ENCODE measurements at regions not wholly inside any gene's neighbourhood (a gene's known extent, or its start where the extent isn't known, plus 50 kb on each side); places are given as distances from the start of the nearest gene placed in this dataset.
"Not testable (repeated sequence)": the region's sequence is repeated elsewhere in the genome, so short reads cannot be mapped to it uniquely, and the experiment has no call there.

- not testable (repeated sequence) for H3K36me3 ChIP-seq (ENCODE audit: control insufficient read depth, insufficient read depth, low read length); H3K4me3 ChIP-seq (ENCODE audit: low read depth, low read length); H3K4me1 ChIP-seq (ENCODE audit: control insufficient read depth, insufficient read depth, low read length); H3K27me3 ChIP-seq (ENCODE audit: control insufficient read depth, insufficient read depth, low read length); H3K9me3 ChIP-seq (ENCODE audit: control insufficient read depth, insufficient read depth, low read length); H3K9ac ChIP-seq (ENCODE audit: low read depth, low read length)
These were observed 206.4 kb upstream of the GJE1 start for GRCh38 chr6:141926200-141926900.

- H3K9ac ChIP-seq (ENCODE audit: low read depth, low read length) = no peak overlapping the region
These were observed 207.7 kb upstream of the GJE1 start for GRCh38 chr6:141925001-141925400.

DNA sequence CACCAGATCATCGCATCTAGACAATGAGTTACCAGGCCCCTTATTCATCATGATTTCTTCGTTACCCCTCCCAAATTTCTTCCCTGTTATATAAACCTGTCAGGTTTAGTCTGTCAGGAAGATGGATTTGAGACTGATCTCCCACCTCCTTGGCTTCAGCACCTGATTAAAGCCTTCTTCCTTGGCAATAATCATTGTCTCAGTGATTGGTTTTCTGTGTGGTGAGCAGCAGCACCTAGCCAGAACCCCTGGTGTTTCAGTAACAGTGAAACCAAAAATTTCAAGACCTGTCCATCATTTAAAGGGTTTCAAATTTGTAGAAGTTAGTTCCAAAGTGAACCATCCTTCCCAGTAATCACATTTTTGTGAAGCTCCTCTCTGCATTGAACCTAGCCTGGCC, 209.8 kb upstream of the GJE1 start:
- no peaks in the 10 kb centered on the region for H3K4me1 ChIP-seq (ENCODE audit: control insufficient read depth, insufficient read depth, low read length)
- H3K9me3 ChIP-seq (ENCODE audit: control insufficient read depth, insufficient read depth, low read length) = no peaks in the 10 kb centered on the region
- H3K36me3 ChIP-seq (ENCODE audit: control insufficient read depth, insufficient read depth, low read length) = no peaks in the 10 kb centered on the region
- no peaks in the 10 kb centered on the region for H3K27me3 ChIP-seq (ENCODE audit: control insufficient read depth, insufficient read depth, low read length)
- H3K4me3 ChIP-seq (ENCODE audit: low read depth, low read length) = no peak overlapping the region
- no peak overlapping the region for H3K9ac ChIP-seq (ENCODE audit: low read depth, low read length)

More at GRCh38 chr6:141925001-141925400, 207.7 kb upstream of the GJE1 start:
- no peaks in the 10 kb centered on the region for H3K36me3 ChIP-seq (ENCODE audit: control insufficient read depth, insufficient read depth, low read length)
- no peaks in the 10 kb centered on the region for H3K4me1 ChIP-seq (ENCODE audit: control insufficient read depth, insufficient read depth, low read length)
- no peaks in the 10 kb centered on the region for H3K27me3 ChIP-seq (ENCODE audit: control insufficient read depth, insufficient read depth, low read length)
- no peak overlapping the region for H3K4me3 ChIP-seq (ENCODE audit: low read depth, low read length)
- no peaks in the 10 kb centered on the region for H3K9me3 ChIP-seq (ENCODE audit: control insufficient read depth, insufficient read depth, low read length)

GRCh38 chr6:141916682-141917505, 215.8 kb upstream of the GJE1 start:
- H3K9me3 ChIP-seq (ENCODE audit: control insufficient read depth, insufficient read depth, low read length); H3K36me3 ChIP-seq (ENCODE audit: control insufficient read depth, insufficient read depth, low read length); H3K4me3 ChIP-seq (ENCODE audit: low read depth, low read length); H3K9ac ChIP-seq (ENCODE audit: low read depth, low read length); H3K27me3 ChIP-seq (ENCODE audit: control insufficient read depth, insufficient read depth, low read length); H3K4me1 ChIP-seq (ENCODE audit: control insufficient read depth, insufficient read depth, low read length): not testable (repeated sequence)

DNA sequence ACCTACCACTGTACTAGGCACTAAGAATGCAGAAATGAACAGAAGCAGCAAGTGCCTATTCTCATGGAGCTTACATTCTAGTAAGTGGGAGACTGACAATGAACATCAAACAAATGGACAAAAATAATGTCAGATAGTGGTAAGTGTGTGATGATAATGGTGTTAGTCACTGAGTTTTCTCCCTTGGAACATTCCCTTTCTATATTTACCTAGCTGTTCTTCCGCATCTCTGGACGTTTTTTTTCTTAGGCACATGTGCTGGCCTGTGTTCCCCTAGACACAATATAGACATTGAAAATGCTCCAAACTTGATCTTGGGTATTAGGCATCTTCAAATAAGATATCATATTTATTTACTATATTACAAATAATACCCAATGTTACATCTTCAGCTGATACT, 218.1 kb upstream of the GJE1 start:
- Histone ChIP-seq H3K9ac (ENCODE audit: low read depth, low read length) (no peak overlapping the region), H3K4me3 (ENCODE audit: low read depth, low read length) (no peak overlapping the region), H3K36me3 (ENCODE audit: control insufficient read depth, insufficient read depth, low read length) (no peaks in the 10 kb centered on the region), H3K9me3 (ENCODE audit: control insufficient read depth, insufficient read depth, low read length) (no peaks in the 10 kb centered on the region), H3K4me1 (ENCODE audit: control insufficient read depth, insufficient read depth, low read length) (no peaks in the 10 kb centered on the region), H3K27me3 (ENCODE audit: control insufficient read depth, insufficient read depth, low read length) (no peaks in the 10 kb centered on the region)

- Histone ChIP-seq H3K4me1 (ENCODE audit: control insufficient read depth, insufficient read depth, low read length) (no peaks in the 10 kb centered on the region), H3K9me3 (ENCODE audit: control insufficient read depth, insufficient read depth, low read length) (no peaks in the 10 kb centered on the region), H3K4me3 (ENCODE audit: low read depth, low read length) (no peak overlapping the region), H3K9ac (ENCODE audit: low read depth, low read length) (no peak overlapping the region), H3K36me3 (ENCODE audit: control insufficient read depth, insufficient read depth, low read length) (no peaks in the 10 kb centered on the region), H3K27me3 (ENCODE audit: control insufficient read depth, insufficient read depth, low read length) (no peaks in the 10 kb centered on the region)
These were observed 226.1 kb upstream of the GJE1 start for GRCh38 chr6:141906569-141907080.

GRCh38 chr6:141890661-141891060, 242.1 kb upstream of the GJE1 start:
- no peaks in the 10 kb centered on the region for H3K36me3 ChIP-seq (ENCODE audit: control insufficient read depth, insufficient read depth, low read length)
- H3K9me3 ChIP-seq (ENCODE audit: control insufficient read depth, insufficient read depth, low read length) = no peaks in the 10 kb centered on the region
- no peak overlapping the region for H3K9ac ChIP-seq (ENCODE audit: low read depth, low read length)
- no peaks in the 10 kb centered on the region for H3K4me1 ChIP-seq (ENCODE audit: control insufficient read depth, insufficient read depth, low read length)
- H3K27me3 ChIP-seq (ENCODE audit: control insufficient read depth, insufficient read depth, low read length) = no peaks in the 10 kb centered on the region
- no peak overlapping the region for H3K4me3 ChIP-seq (ENCODE audit: low read depth, low read length)

DNA sequence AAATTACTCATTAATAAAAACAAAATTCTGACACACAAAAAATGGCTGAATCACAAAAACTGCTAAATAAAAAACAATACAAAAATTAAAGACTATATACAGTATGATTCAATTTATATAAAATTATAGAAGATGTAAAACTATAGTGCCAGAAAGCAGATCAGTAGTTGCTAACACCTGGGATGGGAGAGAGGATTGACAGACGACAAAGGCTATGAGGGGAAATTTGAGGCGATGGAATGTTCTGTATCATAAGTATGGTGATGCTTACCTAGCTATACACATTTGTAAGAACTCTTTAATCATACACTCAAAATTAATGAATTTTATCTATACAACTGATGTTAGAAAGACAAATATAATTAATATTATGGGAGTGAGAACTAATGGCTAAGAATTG, 247.9 kb upstream of the GJE1 start:
- Histone ChIP-seq H3K27me3 (ENCODE audit: control insufficient read depth, insufficient read depth, low read length) (no peaks in the 10 kb centered on the region), H3K4me1 (ENCODE audit: control insufficient read depth, insufficient read depth, low read length) (no peaks in the 10 kb centered on the region), H3K9ac (ENCODE audit: low read depth, low read length) (no peak overlapping the region), H3K4me3 (ENCODE audit: low read depth, low read length) (no peak overlapping the region), H3K9me3 (ENCODE audit: control insufficient read depth, insufficient read depth, low read length) (no peaks in the 10 kb centered on the region), H3K36me3 (ENCODE audit: control insufficient read depth, insufficient read depth, low read length) (no peaks in the 10 kb centered on the region)

DNA sequence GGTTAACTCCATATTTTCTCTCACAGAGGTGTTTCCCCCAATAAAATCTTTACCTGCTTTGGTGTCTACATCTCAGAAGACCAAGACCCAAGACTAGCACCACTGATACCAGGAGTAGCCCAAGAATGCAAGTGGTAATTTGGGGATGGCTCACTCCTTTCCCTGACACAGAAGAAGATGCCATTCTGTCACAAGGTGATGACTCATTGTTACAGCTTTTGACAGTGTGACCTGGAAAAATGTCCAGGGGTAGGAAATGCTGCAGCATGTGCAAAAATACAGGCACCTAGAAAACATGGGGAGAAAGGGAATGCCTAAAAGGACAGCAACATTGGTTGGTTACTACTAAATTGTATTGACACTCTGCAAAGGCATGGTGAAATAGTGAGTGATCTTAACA, 254.0 kb upstream of the GJE1 start:
- Histone ChIP-seq H3K27me3 (ENCODE audit: control insufficient read depth, insufficient read depth, low read length) (no peaks in the 10 kb centered on the region), H3K4me3 (ENCODE audit: low read depth, low read length) (no peak overlapping the region), H3K9ac (ENCODE audit: low read depth, low read length) (no peak overlapping the region), H3K36me3 (ENCODE audit: control insufficient read depth, insufficient read depth, low read length) (no peaks in the 10 kb centered on the region), H3K9me3 (ENCODE audit: control insufficient read depth, insufficient read depth, low read length) (no peaks in the 10 kb centered on the region), H3K4me1 (ENCODE audit: control insufficient read depth, insufficient read depth, low read length) (no peaks in the 10 kb centered on the region)

DNA sequence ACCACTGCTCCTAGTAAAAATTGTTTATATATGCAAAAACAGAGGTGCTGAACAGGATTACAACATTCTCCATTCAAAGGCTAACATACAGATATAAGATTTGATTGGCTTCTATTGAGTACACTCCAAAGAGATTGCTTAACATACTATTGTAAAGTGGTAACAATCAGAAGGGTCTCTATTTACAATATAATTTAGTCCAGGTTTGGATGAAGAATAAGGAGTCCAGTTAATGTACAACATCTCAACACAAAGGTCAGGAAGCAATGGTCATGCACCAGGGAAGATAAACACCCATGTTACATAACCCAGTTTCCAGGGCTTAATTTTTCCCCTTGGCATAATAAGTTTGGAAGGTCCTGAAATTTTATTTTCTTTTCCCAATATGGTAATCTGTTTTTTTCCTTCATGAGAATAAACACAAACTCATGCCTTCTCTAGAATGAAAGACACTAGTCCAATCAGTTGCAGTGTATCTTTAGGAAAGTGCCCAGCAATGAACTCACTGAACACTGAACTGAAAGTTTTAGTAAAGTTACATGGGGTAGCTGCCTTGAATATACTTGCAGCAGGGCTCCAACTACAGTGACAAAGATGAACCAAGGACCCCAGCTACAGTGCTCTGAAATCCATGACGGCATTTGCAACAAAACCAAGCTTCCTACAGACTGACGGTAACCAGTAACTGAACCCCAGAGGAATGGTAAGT, 255.3 kb upstream of the GJE1 start:
- Histone ChIP-seq H3K27me3 (ENCODE audit: control insufficient read depth, insufficient read depth, low read length) (no peaks in the 10 kb centered on the region), H3K36me3 (ENCODE audit: control insufficient read depth, insufficient read depth, low read length) (no peaks in the 10 kb centered on the region), H3K4me1 (ENCODE audit: control insufficient read depth, insufficient read depth, low read length) (no peaks in the 10 kb centered on the region), H3K9me3 (ENCODE audit: control insufficient read depth, insufficient read depth, low read length) (no peaks in the 10 kb centered on the region), H3K9ac (ENCODE audit: low read depth, low read length) (no peak overlapping the region), H3K4me3 (ENCODE audit: low read depth, low read length) (no peak overlapping the region)

GRCh38 chr6:141874930-141875602, 257.7 kb upstream of the GJE1 start:
- Histone ChIP-seq H3K27me3 (ENCODE audit: control insufficient read depth, insufficient read depth, low read length) (no peaks in the 10 kb centered on the region), H3K4me1 (ENCODE audit: control insufficient read depth, insufficient read depth, low read length) (no peaks in the 10 kb centered on the region), H3K9me3 (ENCODE audit: control insufficient read depth, insufficient read depth, low read length) (no peaks in the 10 kb centered on the region), H3K4me3 (ENCODE audit: low read depth, low read length) (no peak overlapping the region), H3K9ac (ENCODE audit: low read depth, low read length) (no peak overlapping the region), H3K36me3 (ENCODE audit: control insufficient read depth, insufficient read depth, low read length) (no peaks in the 10 kb centered on the region)
